Upper lobe of left lung (tissue), 6 donors: ENCODE measurements at regions not wholly inside any gene's neighbourhood (a gene's known extent, or its start where the extent isn't known, plus 50 kb on each side); places are given as distances from the start of the nearest gene placed in this dataset.

Source experiments
- ATAC-seq, 2 donors: fragments of 200-7000 bp; cut with Tn5 transposase; one replicate each; pipeline ENCODE4 v1.9.1; 2022; ENCODE audit warnings: mild to moderate bottlenecking in 2 of 2, moderate library complexity in 2 of 2; ENCODE audit not compliant: low FRiP score in 2 of 2
- DNase-seq, 2 donors: peaks; one replicate each; pipeline ENCODE4 v3.0.0-alpha.2; 2019 to 2020
- H3K27ac ChIP-seq, 4 donors: fragments of 200-600 bp; sonication (generic); one replicate each; pipeline ENCODE4 v1.5.1; 2016 to 2019
- H3K27me3 ChIP-seq, 4 donors: fragments of 200-600 bp; sonication (generic); one replicate each; pipeline ENCODE4 v1.5.1; 2017 to 2019
- H3K36me3 ChIP-seq, 4 donors: fragments of 200-600 bp; sonication (generic); one replicate each; pipeline ENCODE4 v1.5.1; 2016 to 2019
- H3K4me1 ChIP-seq, 4 donors: fragments of 200-600 bp; sonication (generic); one replicate each; pipeline ENCODE4 v1.5.1; 2018 to 2019
- H3K4me3 ChIP-seq, 4 donors: fragments of 200-600 bp; sonication (generic); one replicate each; pipeline ENCODE4 v1.5.1; 2017 to 2019; ENCODE audit warnings: mild to moderate bottlenecking in 2 of 4, moderate library complexity in 1 of 4
- H3K9me3 ChIP-seq, 4 donors: fragments of 200-600 bp; sonication (generic); one replicate each; pipeline ENCODE4 v1.5.1; 2018 to 2019
- EP300 ChIP-seq, 4 donors: sonication (generic); formaldehyde crosslinking; IDR thresholded peaks; one replicate each; pipeline ENCODE4 v1.5.1; 2017; ENCODE audit warnings: antibody characterized with exemption in 4 of 4, control low read depth in 2 of 4
- POLR2A ChIP-seq, 4 donors: fragments of 450-650 bp; IDR thresholded peaks; one replicate each; pipeline ENCODE4 v1.5.1; 2016 to 2017; ENCODE audit warnings: antibody characterized with exemption in 4 of 4, mild to moderate bottlenecking in 2 of 4
- POLR2AphosphoS5 ChIP-seq, 2 donors: sonication (generic); formaldehyde crosslinking; IDR thresholded peaks; one replicate each; pipeline ENCODE4 v1.5.1; 2017; ENCODE audit warnings: antibody characterized with exemption in 2 of 2
- WGBS, 2 donors: methylation state at CpG; one replicate each; pipeline ENCODE4 v1.1.5; 2017 to 2018; 5-methylcytosine and 5-hydroxymethylcytosine counted together
- TF ChIP-seq, protein P1 (sequence below), 6 experiments: fragments of 450-650 bp in 4 of 6; fragments of 200-600 bp in 2 of 6; sonication (generic) in 2 of 6; IDR thresholded peaks; one replicate each; pipeline ENCODE4 v1.5.1; 2016 to 2019; ENCODE audit warnings: antibody characterized with exemption in 6 of 6
- donor health status: DM: no; HTN: no; CAD: no; lungs with moderate emphysema.
- donor health status: DM: no; HTN: yes; CAD: no; lungs with severe emphysema.

- no peaks in the 10 kb centered on the region for H3K36me3 ChIP-seq
- H3K27ac ChIP-seq: no peak overlapping the region
- H3K4me1 ChIP-seq: peaks cover 0 to 3% (median 0%) of the 10 kb centered on the region in 4 donors
- no peak for TF ChIP-seq POLR2A (IDR thresholded peaks at IDR 0.05)
- no peak for TF ChIP-seq POLR2AphosphoS5 (IDR thresholded peaks at IDR 0.05)
- TF ChIP-seq EP300 (IDR thresholded peaks at IDR 0.05): no peak
- TF ChIP-seq, protein P1, sequence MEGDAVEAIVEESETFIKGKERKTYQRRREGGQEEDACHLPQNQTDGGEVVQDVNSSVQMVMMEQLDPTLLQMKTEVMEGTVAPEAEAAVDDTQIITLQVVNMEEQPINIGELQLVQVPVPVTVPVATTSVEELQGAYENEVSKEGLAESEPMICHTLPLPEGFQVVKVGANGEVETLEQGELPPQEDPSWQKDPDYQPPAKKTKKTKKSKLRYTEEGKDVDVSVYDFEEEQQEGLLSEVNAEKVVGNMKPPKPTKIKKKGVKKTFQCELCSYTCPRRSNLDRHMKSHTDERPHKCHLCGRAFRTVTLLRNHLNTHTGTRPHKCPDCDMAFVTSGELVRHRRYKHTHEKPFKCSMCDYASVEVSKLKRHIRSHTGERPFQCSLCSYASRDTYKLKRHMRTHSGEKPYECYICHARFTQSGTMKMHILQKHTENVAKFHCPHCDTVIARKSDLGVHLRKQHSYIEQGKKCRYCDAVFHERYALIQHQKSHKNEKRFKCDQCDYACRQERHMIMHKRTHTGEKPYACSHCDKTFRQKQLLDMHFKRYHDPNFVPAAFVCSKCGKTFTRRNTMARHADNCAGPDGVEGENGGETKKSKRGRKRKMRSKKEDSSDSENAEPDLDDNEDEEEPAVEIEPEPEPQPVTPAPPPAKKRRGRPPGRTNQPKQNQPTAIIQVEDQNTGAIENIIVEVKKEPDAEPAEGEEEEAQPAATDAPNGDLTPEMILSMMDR (IDR thresholded peaks at IDR 0.05): no peak
- H3K9me3 ChIP-seq: no peaks in the 10 kb centered on the region
- H3K27me3 ChIP-seq: no peaks in the 10 kb centered on the region
- no peak for ATAC-seq
- 89 to 97% methylated on average over 3 of the region's 3 CpGs for WGBS, 2 donors
- no peak for DNase-seq
- no peak overlapping the region for H3K4me3 ChIP-seq
Measured at GRCh38 chr13:88188986-88189385, 517.8 kb downstream of the SLITRK5 start.

DNA sequence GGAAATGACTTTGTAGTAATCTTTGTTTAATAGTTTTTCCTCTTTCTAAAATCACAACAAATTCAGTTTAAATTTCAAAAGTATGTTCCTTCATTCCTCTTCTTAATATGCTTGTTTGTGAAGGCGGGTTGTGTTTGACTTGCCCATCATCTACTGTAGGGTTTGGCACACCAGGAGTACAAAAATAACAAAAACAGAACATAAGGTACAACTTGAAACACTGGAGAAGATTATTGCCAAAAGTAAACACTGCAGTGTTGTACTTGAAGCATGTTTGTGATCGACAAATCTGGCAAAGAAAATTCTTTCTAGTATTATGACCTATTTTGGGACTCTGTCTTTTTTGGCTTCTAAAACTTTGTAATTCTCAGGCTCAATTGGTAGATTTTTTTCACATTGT is 518.6 kb downstream of the SLITRK5 start:
- no peak for TF ChIP-seq POLR2AphosphoS5 (IDR thresholded peaks at IDR 0.05)
- no peak for TF ChIP-seq POLR2A (IDR thresholded peaks at IDR 0.05)
- TF ChIP-seq EP300 (IDR thresholded peaks at IDR 0.05): peak in 1 of 4 donors; percentile 13
- peaks cover 0 to 3% (median 0%) of the 10 kb centered on the region in 4 donors for H3K4me1 ChIP-seq
- no peak overlapping the region for H3K27ac ChIP-seq
- 46 to 49% methylated on average over 2 of the region's 2 CpGs for WGBS, 2 donors
- no peaks in the 10 kb centered on the region for H3K36me3 ChIP-seq
- no peaks in the 10 kb centered on the region for H3K27me3 ChIP-seq
- no peaks in the 10 kb centered on the region for H3K9me3 ChIP-seq
- no peak overlapping the region for H3K4me3 ChIP-seq
- DNase-seq (no peak), ATAC-seq (no peak)

- Histone ChIP-seq H3K4me1 (no peaks in the 10 kb centered on the region), H3K27me3 (no peaks in the 10 kb centered on the region), H3K4me3 (no peak overlapping the region), H3K27ac (no peak overlapping the region), H3K36me3 (no peaks in the 10 kb centered on the region), H3K9me3 (no peaks in the 10 kb centered on the region)
- ATAC-seq: no peak
- WGBS, 2 donors: 89 to 93% methylated on average over 3 of the region's 3 CpGs
- DNase-seq: no peak
- TF ChIP-seq, protein P1 (IDR thresholded peaks at IDR 0.05): no peak
- TF ChIP-seq EP300 (IDR thresholded peaks at IDR 0.05) (no peak), POLR2AphosphoS5 (IDR thresholded peaks at IDR 0.05) (no peak), POLR2A (IDR thresholded peaks at IDR 0.05) (no peak)
Measured at GRCh38 chr13:88196106-88196505, 524.9 kb downstream of the SLITRK5 start.

DNA sequence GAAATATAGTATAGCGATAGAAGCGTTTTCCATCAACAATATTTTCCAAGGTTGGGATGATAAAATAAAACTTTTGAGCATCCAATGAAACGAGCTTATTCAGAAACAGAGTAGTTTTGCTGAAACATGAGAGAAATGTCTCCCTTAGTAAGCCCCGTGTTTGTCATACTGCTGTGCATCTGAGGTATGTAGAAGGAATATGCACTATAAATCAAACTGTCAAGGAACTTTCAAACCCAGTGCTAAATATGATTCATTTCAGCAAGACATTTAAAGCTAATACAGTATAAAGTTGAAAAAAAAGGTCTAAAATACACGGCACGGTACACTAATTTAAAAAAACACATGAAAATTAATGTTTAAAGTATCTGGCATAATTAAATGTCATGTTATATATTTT is 546.2 kb downstream of the SLITRK5 start:
- ATAC-seq (no peak), DNase-seq (no peak)
- WGBS, 2 donors: 86 to 88% methylated on average over 6 of the region's 6 CpGs
- Histone ChIP-seq H3K27ac (no peak overlapping the region), H3K4me1 (no peaks in the 10 kb centered on the region), H3K4me3 (no peak overlapping the region), H3K27me3 (no peaks in the 10 kb centered on the region), H3K9me3 (no peaks in the 10 kb centered on the region), H3K36me3 (no peaks in the 10 kb centered on the region)
- TF ChIP-seq, protein P1 (IDR thresholded peaks at IDR 0.05): no peak
- TF ChIP-seq POLR2AphosphoS5 (IDR thresholded peaks at IDR 0.05) (no peak), POLR2A (IDR thresholded peaks at IDR 0.05) (no peak), EP300 (IDR thresholded peaks at IDR 0.05) (no peak)

- Histone ChIP-seq H3K4me3 (no peak overlapping the region), H3K36me3 (no peaks in the 10 kb centered on the region), H3K27ac (no peak overlapping the region), H3K4me1 (no peaks in the 10 kb centered on the region), H3K9me3 (no peaks in the 10 kb centered on the region), H3K27me3 (no peaks in the 10 kb centered on the region)
- DNase-seq: no peak
- WGBS, 2 donors: 88 to 98% methylated on average over 2 of the region's 2 CpGs
- no peak for ATAC-seq
- TF ChIP-seq POLR2A (IDR thresholded peaks at IDR 0.05) (no peak), EP300 (IDR thresholded peaks at IDR 0.05) (no peak), POLR2AphosphoS5 (IDR thresholded peaks at IDR 0.05) (no peak)
- TF ChIP-seq, protein P1 (IDR thresholded peaks at IDR 0.05): no peak
Measured at GRCh38 chr13:88217883-88218282, 546.7 kb downstream of the SLITRK5 start.
